Right renal pelvis (tissue), 4 donors: ENCODE measurements at regions not wholly inside any gene's neighbourhood (a gene's known extent, or its start where the extent isn't known, plus 50 kb on each side); places are given as distances from the start of the nearest gene placed in this dataset.

Experiments used
- DNase-seq, 4 donors: peaks; one replicate each; pipeline ENCODE4 v3.0.0-alpha.2; 2013; ENCODE audit warnings: low read depth in 4 of 4, low spot score in 3 of 4, missing footprints in 1 of 4

DNA sequence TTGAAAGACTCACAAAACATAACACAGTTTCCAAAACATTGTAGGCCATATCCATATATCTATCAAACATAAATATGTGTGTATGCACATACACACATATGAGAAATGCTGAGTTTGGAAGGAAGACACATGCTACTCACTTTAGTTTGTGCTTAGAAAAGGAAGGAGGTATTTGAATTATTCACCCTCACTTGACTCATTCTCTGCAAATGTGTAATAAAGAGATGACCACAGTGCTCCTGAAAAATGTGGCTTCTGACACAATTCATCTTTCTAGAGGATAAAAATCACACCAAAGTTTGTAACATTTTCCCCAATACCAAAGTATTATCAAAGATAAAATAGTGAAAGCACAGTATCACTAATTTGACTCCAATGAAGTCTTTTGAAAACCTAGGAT, 950.1 kb downstream of the FAT4 start:
- DNase-seq = no peak

DNA sequence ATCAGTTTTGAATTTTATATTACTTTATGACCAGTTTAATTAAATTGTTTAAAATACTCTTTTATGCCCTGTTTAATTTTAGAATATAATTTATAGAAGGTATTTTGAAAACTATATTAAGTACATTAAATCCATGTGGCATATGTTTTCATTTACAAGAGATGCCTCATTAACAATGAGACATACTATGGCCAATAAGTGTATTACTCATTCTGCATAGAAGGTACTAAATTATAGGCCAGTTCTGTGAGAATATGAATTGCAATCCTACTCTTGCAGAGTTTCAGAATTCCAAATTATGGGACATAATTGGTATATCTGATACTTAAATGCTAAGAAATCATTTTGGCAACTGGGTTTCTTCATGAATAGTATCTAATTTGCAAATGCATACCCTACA, 951.1 kb downstream of the FAT4 start:
- DNase-seq = no peak

DNA sequence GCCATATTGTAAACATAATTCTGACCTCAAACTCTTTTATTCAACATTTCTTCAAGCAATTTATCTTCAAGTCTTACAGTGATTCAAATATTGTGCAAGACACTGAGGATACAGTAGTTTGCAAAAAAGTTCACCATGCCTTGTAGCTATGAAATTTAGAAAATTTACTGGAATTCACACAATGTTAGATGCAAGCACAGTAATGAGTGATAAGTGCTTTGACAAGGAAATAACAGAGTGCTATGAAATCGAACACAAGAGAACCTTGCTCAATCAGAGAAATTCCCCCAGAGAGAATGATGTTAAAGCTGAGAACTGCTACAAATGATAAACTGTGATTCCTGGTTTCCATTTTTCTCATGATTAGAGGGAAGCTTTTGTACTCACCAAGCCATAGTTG, 952.9 kb downstream of the FAT4 start:
- DNase-seq = no peak

DNA sequence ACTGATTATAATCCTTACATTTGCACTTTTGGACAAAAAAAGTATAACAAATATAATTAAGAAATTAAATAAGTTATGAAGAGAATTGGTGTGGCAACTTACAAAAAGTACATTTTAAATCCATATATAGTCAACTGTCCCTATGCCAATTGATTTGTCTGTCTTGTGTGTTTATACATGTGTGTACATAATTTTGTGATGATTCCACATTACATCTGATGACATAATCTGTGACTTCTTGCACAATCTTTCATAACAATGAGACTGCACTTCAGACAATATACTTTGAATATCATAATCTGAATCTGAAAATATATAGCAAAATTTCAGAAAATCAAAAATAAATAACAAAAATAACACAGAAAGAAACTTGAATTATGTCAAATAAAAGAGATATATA, 953.4 kb downstream of the FAT4 start:
- DNase-seq = no peak

DNA sequence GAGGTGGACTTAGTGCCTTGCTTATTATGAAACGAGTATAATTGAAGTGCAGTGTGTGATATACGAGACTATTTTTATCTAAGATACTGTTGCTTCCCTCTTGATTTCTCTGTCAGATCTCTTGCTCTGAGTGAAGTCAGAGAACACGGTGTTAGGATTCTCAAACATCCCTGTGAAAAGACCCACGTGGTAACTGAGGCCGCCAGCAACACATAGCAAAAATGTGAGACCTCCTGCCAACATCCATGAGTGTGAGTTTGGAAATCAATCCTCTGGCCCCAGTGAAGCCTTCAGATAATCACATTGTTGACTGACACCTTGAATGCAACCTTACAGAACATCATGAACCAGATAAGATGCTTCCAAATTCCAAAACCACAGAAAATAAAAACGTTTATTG, 954.4 kb downstream of the FAT4 start:
- DNase-seq = no peak

DNA sequence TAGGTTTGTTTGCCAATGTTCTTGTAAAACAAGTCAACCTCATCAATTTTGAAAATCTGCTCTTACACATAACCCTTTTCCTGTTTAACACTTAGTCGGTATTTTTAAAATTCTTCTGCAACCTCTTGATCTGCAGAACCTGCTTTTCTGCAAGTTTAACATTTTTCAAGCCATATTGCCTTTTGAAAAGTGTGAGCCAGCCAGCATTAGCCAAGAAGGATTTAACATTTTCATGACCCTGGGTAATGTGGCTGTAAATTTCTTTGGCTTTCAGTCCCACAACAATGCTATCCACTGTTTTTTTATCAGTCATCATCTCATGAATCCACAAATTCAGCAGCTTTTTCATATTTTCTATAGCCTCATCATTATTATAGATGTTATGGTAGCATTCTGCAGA, 956.5 kb downstream of the FAT4 start:
- peak in 1 of 4 donors; percentile 2 for DNase-seq

DNA sequence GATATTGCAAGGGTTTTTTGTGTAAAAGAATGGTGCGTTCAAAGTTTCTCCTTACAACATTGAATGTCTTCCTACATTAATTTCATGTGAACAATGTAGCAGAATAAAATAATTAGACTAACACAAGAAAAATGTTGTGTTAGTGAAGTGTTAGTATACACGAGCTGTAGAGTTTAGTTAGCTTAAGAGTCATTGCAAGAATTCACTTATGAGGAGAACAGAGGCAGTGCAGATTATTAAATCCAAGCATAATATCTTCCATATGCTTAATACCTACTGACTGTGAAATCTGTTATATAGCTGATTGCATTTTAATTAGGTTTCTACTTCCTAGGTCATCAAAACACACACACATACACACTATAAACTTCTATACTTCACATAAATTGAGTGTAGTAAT, 959.0 kb downstream of the FAT4 start:
- no peak for DNase-seq

DNA sequence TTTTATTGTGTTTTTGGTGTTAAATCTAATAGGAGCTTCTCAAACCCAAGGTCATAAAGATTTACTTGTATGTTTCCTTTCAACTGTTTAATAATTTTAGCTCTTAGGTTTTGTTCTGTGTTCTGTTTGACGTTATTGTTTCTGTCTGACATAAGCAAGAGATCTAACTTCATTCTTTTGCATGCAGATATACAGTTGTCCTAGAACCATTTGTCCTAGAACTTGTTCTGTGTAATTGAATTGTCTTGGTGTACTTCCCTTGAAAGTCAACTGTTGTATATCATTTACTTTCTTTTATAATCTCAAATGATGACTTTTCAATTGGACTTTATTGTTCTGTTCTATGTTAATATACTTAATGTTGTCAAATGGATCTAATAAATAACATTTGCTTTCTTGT, 977.1 kb downstream of the FAT4 start:
- no peak for DNase-seq

DNA sequence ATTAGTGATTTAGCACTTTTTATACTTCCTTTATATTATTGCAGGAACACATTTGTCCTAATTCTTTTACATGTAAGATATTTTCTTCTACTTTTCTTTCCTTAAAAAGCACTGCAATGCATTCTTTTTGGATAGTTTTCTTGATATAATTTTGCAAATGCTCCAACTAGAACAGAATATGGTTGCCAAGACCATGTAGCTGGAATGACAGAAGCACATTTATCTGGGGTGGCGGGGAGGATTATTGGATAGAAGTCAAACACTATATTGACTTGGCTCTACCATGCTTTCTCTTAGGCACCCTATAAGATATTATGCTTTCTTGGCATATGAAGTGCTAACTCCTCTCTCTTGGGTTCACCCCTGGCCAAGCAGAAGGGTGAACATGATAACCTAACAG, 983.5 kb downstream of the FAT4 start:
- no peak for DNase-seq

DNA sequence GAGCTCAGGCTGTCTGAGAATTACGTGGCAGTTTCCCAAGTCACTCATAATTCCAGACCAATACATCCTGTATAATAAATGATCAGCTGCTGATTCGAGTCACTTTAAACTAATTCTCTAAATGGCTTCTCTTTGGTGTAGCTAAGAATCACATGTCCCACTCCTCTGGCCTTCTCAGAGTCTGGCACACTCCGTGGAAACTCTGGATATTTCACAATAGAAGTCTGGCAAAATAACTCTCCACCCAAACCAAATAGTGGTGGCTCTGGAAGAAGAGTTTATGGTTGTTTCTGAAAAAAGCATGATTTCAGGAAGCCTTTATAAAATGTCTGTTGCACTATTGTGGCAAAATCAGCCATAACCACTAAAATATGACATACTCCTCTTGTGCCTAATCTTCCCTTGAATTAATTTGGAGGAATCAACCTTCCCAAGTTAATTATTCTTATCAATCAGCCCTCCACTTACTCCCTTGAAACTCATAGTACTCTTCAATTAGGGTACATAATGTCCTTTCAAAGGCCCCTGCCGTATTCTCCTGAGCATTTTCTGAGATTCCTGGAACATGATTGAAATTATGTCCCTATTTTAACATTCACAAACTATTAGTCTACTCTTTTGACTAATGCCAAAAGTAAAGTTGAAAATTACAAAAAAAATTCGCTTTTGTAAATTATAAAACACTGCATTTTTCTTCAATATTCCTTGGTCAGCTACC, 991.6 kb downstream of the FAT4 start:
- DNase-seq = no peak

DNA sequence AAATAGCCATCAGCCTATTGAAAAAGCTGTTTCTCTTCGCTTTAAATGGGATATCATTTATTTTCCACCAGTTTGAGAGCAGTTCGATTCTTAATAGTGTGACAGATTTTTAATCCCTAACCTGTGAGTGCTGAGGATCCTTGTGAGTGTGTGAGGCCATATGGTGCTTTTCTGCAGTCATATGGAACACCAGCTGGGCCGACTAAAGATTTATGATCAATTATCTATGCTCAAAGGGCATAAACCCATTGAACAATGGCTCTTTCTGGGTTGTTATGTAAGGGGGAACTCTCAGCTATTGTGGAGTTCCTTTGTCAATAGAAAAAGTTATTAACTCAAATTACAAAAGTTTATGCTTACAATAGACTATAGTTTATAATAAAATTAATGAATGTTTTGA, 1003.6 kb downstream of the FAT4 start:
- no peak for DNase-seq

DNA sequence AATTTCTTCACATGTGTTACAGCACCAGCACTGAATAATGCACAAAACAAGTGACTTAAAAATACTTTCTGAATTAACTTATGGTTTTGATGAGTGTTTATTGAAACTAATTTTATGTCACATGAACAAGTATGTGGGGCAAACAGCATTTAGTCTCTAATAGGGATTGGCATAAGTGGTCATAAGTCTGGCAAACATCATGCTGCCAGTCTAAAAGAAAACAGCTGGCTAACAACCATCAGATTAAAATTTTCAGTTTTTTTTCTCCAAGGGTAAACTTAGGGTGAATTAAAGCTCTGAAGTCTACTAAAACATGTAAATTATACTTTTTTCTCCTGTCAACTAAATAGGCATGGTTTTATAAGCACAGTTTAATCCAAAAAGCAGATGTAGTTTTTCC, 1014.2 kb downstream of the FAT4 start:
- no peak for DNase-seq

DNA sequence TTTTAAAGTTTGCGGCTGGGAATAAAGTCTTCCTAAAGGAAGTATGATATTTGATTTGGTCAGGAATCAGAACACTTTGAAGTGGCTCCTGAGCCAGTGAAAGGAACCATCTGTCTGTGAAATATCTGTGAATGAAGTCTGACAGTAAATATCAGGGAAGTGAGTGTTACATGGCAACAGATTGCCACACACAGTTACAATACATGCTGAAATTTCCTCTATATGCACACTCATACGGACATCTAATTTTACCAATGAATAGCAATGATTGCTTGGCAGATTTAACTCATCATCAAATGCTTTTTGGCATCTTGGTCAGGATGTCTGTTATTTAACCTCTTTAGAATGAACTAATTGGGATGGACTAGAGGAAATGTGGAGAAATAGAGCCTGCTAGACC, 1023.8 kb downstream of the FAT4 start:
- DNase-seq = no peak

DNA sequence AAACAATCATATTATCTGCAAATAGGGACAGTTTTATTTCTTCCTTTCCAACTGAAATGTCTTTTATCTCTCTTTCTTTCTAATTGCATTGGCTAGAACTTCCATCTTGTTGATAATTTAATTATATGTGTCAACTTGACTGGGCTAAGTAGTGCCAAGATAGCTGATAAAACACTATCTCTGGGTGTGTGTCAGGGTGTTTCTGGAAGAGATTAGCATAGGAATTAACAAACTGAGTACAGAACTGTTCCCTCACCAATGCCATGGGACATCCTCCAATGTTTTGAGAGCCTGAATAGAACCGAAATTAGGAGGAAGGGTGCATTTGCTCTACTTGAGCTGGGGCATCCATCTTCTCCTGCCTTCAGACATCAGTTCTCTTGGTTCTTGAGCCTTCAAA, 1027.2 kb downstream of the FAT4 start:
- DNase-seq = no peak

DNA sequence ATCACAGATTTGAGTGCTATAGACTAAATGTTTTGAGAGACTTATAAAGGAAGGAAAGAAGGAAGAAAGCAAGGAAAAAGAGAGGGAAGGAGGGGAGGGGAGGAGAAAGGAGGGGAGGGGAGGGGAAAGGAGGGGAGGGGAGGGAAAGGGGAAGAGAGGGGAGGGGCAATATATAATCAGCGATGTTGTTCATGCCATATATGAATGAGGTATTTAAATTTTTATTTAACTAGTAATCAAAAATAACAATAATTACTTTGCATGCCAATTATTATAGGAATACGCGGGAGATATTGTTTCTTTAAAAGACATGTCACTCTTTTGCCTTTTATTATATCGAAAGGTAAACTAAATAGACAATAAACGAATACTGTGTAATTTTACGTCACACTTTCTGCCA, 1029.7 kb downstream of the FAT4 start:
- DNase-seq = no peak

DNA sequence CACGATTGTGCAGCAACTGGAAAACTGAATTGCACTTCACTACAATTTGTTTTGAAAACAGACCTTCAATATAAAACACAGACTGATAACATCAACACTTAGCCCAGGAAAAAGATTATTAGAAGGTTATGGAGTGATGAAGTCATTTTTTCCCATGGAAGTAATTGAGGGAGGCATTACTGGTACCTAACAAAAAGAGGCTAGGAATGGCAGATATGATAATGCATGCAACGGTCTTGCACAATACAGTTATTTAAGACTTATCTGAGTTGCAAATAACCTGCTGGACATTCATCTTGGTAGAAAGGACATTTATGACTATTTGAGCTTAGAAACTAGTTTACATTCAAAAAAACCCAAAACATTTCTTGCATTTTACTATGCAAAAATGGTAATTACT, 1031.9 kb downstream of the FAT4 start:
- DNase-seq = no peak

DNA sequence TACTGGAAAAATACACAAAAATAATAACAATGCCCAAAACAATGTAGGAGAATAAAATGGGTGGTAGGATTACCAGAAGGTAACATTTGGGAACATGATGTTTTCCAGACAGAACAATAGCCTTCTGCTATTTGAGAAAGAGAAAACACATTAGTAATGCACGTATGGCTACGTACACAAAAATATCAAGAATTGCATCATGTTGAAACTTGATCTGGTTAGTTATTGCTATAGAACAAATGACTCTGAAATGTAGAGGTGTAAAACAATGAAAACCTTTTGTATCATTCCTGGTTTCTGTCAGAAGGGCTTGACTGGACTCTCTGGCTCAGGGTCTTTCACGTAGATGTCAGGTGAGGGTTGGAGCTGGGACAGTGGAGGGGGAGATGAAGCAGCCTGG, 1040.0 kb downstream of the FAT4 start:
- no peak for DNase-seq

DNA sequence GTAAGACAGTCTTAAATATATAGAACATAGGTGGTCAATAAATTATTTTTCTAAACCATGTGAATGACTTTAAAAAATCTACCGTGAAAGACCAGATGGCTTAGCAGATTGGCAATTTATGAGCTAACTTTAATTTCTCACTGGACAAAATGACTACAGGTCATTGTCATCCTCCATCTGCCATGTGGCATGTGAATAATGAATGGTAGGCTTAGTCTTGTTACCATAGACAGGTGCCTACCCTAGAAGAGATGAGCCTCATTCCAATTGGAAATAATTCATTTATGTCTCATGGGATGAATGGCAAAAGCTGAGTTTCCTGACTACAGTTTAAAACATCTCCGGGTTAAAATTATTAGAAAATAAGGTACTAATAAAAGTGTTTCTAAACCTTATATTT, 1043.3 kb downstream of the FAT4 start:
- DNase-seq = no peak

DNA sequence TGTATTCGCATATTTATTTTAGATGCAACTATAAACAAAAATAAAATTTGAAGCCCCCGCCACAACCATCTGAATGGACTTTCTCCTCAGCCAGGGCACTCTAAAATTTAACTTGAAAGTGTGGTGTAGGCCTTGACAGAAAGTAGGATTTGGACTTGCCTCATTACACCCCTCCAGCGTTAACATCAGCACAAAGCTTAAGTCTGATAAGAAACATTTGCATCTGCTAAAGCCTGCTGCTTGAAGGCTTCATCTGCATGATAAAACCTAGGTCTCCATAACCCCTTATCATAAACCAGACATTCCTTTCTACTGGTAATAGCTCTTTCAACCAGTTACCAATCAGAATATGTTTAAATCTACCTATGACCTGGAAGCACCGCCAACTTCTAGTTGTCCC, 1046.5 kb downstream of the FAT4 start:
- DNase-seq = no peak

DNA sequence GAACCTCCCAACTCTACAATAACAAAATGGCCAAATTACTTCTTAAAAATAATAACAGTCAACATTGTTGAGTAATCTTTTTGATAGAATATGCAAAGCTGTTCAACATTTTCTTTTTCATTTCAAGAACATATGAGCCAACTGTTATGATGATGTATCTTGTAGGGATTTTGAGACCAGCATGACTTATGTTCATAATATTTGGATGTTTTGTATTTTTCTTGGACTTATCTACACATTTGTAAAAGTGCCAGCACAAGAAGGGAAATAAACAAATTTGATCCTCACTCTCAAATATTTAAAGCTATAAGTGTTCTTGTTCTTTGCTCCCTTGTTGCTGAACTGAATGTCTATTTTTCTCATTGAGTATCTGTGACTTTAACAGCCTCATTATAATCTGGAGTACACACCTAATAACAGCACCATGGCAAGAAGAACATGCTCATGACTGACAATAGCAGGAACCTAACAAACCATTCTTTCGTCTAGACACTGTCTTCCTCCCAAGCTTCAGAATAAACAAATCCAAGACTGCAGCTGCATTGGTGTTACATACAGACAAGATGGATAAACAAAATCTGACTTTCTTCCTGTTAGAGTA, 1049.7 kb downstream of the FAT4 start:
- DNase-seq = no peak

DNA sequence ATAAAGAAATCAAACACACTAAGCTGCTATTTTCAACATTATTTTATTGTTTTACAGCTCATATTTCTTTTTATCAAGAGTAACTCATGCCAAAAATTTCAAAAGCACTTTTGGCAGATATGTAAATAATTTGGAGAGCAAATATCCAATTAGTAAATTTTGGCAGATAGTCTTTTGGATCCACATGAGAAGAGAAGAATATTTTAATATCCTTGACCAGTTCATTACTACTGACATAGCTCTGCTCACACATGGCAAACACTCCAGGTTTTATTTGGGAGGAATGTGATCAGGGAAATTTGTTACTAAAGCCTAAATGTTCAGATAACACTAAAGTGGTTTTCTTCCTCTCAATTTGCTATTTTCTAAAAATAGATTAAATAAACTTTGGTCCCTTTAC, 1054.3 kb downstream of the FAT4 start:
- no peak for DNase-seq

DNA sequence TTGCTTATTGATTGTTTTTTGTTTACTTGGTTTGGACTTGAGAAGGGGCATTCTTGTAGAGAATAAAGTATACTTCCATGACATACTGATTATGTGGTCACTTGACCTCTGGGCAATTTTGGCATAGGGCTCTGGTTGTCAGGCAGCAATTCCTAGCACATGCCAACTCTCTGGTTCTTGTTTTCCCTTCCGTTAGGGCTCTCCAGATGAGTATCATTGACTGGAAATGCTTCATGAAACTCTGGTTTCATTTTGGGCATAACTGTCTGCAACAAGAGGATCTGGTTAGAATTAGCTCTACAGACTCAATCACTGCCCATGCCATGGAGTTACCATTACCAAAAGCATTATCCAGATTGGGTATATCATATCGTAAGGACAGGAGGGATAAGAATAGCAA, 1057.9 kb downstream of the FAT4 start:
- no peak for DNase-seq
